NCI-H2171 (cell line): ENCODE measurements at regions not wholly inside any gene's neighbourhood (a gene's known extent, or its start where the extent isn't known, plus 50 kb on each side); places are given as distances from the start of the nearest gene placed in this dataset.
A peak's percentile ranks its signal among the peaks of the same experiment; 100 is the strongest.
"Not testable (repeated sequence)": the region's sequence is repeated elsewhere in the genome, so short reads cannot be mapped to it uniquely, and the experiment has no call there.

Source experiments
- DNase-seq: peaks from one replicate; lab custom pipeline; 2025; lab: John Stamatoyannopoulos, UW

DNA sequence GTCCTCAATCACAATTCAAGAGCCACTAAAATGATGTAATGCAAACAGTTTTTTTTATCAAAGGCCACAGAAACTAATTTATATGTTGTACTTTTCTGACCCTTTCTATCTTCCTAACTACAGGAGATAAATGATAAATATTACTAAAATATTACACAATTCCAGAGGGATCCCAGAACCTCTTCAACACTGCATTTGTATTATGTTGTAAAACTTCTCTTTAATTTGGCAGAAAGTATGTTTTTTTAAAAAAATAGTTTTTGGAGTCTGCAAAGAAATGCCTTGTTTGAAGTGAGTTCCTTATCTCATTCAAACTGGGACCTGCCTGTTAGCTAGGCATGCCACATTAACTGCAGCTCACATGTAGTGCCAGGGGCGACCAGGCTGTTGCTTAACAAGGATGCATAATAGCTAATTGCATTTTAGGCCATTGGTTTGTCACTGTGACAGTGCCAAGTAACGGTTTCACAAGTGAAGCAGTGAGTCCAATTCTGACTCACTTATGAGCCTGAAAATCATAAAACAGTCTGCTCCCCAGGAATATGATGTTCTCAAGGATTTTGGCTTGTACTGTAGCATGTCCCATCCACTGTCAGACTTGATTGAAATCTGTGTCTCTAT lies 266.9 kb downstream of the KTN1 start:
- DNase-seq: no peak

DNA sequence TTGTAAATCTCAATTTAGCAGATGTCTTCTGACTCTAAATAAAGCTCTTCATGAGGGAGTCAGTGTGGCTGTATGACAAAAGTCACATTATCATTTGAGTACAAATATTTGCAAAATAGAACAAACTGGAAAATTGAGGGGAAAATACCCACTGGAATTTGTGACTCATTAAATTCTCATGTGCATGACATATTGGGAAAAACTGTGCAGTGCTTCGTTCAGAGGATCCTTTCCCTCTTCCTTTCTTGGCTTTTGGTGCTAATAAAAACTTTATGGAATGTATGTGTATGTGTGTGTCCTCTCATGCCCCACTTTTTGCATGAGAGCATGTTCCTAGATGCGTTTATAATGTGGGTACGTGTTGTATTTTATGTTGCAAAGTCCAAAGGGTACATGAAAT lies 267.8 kb downstream of the KTN1 start:
- no peak for DNase-seq

DNA sequence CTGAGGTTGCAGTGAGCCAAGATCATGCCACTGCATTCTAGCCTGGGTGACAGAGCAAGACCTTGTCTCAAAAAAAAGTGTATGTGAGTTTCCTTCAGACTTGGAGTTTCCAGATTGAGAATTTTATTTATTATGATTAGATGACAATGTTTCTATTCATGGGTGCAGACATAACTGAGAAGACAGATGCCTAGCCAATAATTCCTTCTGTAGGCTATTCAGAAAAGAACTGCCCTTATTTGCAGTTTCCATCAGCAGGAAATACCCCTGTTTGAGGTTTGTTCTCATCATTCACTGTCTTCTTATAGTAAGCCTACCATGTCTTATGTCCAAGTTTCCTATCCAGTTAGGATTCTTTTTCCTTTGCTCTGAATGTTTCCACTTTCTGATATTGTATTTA lies 269.0 kb downstream of the KTN1 start:
- DNase-seq: no peak

DNA sequence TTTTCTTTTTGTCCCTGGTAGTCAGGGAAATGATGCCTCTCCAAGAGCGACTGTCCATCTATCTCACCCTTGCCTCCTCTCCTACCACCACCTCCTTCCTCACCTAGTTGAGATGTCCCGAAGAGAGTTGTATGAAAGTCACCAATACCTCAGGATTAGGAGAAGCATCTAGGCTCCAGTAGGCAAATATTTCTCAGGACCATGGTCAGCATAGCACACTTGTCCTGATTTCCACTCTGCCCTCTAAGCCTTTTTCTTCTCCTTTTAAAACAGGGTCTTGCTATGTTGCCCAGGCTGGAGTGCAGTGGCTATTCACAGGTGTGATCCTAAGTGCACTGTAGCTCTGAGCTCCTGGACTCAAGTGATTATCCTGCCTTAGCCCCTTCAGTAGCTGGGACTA lies 268.4 kb upstream of the PELI2 start:
- DNase-seq: no peak

DNA sequence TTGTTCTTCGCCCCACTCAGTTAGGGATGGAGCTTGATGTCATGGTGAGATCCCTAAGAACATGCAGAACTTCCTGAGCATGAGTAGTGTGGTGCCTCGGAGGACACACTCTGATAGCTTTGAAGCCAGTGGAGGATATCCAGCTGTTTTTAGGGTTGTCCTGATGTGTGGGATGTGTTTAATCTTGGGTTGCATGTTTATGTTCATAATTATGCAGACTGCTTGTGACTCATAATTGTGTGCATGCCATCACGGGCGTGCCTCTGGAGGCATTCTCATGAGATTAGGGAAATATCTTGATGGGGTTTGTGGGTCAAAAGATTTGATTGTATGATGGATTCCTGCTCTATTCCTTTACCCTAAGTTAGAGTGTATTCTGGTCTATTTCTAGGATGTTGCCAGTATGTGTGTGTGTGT lies 267.4 kb upstream of the PELI2 start:
- no peak for DNase-seq

DNA sequence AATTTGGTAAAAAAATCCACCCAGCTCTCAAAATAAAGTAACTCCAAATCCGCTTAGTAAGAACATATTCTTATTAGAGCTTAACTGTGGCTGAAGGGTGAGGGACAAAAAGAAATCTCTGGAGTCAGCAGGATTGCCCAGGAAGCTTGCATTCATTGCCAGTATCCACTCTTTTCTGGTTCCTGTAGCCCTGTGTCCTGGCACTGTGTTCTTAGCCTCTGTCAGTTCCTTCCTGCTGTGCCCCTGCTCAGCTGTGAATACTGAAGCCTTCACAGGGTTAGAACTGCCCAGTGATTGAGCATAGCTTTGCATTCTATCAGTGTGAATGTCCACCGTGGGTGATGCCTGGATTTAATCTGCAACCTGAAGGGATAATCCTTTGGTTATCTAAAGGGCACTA lies 266.9 kb upstream of the PELI2 start:
- no peak for DNase-seq

DNA sequence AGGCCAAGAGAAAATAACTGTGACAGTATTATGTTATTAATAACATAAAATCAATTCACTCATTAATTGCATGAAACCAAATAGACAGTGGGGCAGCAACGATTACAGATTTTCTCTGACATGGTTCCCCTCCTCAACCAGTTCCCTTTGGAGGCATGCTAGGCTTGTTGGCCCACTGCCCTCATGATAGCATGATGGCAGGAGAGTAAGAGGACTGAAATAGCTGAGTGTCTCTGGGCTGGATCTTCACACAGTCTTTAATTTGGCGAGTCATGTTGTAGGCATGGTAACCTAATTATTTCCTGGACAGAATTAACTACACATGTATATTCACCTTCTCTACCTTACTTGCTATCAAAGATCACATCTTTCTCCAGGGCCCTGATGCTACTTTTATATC lies 266.2 kb upstream of the PELI2 start:
- DNase-seq: no peak

DNA sequence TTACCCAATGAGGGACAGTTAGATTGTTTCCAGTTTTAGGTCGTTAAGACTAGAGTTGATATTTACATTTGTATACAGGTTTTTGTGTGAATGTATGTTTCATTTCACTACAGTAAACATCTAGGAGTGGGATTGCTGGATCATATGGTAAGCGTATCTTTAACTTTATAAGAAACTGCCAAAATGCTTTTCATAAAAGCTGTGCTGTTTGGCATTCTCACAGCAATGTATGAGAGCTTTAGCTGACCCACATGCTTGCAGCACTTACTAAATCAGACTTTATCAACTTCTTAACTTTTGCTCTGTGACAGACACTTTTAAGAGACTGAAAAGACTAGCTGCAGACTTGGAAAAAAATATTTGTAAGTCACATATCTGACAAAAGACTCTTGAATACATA lies 262.5 kb upstream of the PELI2 start:
- DNase-seq: no peak

DNA sequence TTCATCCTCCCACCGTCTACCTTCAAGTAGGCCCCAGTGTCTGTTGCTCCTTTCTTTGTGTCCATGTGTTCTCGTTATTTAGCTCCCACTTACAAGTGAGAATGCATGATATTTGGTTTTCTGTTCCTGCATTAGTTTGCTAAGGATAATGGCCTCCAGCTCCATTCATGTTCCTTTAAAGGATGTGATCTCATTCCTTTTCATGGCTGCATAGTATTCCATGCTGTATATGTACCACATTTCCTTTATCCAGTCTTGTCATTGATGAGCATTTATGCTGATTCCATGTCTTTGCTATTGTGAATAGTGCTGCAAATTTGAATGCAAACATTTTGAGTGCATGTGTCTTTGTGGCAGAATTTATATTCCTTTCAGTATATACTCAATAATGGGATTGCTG lies 259.6 kb upstream of the PELI2 start:
- no peak for DNase-seq

DNA sequence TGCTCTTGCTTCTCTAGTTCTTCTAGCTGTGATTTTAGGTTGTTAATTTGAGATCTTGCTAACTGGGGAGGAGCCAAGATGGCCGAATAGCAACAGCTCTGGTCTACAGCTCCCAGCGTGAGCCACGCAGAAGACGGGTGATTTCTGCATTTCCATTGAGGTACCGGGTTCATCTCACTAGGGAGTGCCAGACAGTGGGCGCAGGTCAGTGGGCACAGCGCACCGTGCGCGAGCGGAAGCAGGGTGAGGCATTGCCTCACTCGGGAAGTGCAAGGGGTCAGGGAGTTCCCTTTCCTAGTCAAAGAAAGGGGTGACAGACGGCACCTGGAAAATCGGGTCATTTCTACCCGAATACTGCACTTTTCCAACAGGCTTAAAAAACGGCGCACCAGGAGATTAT lies 256.6 kb upstream of the PELI2 start:
- not testable (repeated sequence) for DNase-seq

DNA sequence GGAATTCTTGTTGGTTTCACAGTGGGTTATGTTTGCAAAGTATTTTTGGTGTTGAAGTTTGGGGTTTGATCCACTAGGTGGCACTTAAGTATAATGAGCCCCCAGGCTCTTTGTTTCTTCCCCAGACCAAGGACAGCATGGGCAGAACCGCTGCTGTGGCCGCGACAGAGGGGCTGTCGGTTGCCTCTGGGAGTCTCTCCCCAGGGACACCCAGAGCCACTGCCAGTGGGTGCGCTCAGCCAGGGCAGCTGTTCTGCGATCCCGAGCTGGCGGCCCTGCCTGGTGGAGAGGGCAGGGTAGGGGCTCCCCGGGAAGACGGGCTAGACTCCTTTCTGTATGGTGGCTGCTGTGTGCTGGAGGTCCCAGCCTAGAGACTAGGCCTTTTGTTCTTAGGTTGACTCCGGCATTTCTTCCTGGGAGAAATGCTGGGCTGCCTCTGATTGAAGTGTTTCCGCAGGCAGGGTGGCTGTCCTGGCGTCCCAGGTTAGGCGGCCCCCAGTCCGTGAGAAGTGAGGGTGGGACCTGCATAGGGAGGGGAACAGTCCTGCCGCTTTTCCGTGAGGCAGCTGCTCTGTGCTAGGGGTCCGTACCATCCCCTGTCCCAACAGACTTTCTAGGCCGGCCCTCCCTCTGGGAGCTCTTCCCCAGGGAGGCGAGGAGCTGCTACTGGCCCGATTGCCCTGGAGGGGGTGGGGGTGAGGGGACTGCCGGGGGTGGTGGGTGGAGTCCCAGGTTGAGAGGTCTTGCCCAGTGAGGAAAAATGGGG lies 253.1 kb upstream of the PELI2 start:
- no peak for DNase-seq

DNA sequence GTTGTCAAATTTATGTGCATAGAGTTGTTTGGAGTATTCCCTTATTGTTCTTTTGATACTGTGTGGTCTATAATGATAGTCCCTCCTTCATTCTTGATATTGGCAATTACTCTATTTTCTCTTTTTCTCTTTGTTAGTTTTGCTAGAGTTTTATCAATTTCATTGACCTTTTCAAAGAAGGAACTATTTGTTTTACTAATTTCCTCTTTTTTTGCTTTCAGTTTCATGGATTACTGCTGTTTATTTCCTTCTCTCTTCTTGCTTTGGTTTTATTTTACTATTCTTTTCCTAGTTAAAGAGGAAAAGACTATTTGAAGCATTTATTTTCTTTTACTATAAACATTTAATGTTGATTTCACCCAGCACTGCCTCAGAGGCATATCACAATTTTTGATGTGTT lies 250.9 kb upstream of the PELI2 start:
- DNase-seq: no peak

DNA sequence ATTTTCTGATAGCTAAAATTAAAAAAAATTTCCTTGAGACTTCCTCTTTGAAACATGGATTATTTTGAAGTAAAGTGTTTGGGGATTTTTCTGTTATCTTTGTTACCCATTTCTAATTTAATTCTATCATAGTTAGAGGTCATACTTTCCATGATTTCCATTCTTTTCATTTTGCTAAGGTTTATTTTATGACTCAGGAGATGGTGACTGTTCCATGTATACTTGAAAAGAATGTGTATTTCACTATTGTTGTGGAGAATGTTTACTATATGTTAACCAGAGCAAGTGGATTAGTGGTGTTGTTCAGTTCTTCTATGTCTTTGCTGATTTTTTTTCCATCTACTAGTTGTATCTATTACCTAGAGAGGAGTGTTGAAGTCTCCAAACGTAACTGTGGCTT lies 250.5 kb upstream of the PELI2 start:
- DNase-seq: no peak

DNA sequence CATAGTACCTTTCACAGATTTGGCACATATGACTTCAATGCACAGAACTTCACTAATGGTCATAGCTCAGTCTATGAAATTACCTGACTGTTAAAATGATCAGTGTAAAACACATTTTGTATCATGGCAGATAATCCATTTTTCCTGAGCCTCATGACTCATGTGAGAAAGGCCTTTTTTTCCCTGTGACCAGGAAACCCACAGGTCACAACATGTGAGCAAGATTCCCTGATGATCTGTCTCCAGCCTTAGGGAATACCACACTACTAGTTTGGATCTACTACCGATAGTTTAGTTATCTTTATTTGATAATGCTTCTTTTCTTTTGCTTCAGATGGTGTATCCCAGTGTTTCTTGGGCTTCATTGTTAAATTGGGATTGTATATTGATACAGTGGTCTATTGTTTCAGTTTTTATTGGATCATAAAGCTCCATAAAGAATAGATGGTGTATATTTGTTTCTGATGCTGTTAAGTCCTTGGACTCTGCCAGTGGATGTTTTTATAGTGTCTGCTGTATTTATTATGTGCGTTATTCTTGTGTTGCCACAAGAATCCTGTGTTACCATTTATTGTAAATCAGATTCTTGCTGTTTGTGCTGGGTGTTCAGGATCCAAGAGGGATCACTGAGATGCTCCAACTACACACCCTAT lies 248.7 kb upstream of the PELI2 start:
- DNase-seq: no peak

DNA sequence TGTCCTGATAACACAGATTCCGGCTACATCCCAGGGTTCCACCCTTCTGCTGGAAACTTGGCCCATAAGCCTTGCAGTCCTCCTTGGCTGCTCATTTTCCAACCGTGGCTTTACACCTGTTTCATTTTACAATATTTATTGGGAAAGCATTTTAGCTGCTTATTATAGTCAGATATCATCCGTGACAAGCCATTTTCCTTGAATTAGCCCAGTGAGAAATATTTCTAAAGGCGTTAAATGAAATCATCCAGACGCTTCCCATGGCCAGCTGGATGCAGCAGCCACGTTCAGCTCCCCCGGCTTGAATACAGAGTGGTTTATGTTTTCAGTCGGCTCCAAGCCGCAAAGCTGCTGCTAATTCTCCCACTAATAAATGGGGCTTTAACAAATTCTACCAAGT lies 245.0 kb upstream of the PELI2 start:
- DNase-seq: no peak

DNA sequence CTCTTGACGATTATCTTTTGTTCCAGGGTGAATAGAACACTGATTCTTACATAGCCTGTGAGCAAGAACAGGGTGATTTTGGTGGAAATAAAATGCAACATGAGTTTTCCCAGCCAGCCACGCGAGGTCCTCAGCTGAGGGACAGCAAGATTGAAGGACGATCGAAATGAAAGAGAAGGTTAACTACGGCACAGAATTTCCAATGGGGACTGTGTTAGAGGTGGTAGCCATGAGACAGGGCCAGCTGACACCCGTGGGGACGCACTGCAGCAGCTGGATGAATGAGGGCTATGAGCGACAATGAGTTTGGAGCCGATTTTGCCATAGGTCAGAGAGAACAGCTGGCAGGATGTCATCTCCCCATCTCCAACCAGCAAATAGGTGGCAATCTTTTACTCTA lies 243.4 kb upstream of the PELI2 start:
- DNase-seq: no peak

DNA sequence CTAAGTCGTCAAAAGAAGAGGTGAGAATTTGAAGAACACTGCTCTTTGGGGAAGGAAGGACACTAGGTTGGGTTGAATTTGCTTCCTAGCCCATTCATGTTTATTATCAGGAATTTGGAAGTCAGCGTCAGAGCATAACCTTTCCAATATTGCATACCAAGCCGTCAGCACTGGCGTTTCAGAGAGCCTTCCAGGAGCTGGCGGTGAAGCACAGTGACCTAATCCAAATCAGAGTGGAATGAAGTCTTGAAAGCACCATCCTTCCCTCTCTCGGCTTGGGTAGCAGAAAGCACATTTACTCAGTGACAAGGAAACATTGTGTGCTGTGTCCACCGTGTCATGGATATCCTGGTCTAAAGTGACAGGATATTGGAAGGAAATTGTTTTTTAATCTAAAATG lies 240.3 kb upstream of the PELI2 start:
- DNase-seq: no peak

DNA sequence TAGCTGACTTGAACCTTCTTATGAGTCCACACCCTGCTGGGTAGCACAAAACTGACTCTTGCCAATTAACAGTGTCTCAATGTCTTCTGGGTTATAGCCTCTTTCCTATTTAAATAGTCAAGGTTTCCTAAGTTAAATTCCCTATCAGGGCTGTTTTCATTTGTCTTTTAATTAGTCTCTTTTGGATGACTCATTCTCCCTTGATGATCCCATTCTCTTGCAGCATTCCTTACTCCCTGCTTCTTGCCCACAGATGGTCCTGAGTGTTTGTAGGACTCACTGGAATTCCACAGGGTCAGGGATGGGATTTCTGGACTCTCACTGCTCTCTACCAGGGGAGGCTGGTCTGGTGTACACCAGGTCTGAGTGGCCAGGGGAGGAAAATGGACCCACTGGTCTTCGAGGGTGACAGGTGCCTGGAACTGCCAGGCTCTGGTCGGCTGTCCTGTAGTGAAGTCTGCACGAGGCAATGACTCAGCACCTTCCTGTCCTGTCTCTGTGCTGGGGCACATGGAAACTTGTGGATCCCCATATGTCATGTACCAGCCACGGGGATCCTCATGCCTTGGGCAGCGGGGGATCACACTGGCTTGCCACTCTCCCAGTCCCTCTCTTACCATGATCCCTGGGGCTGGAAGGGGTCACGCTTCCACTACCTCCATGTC lies 236.5 kb upstream of the PELI2 start:
- no peak for DNase-seq

DNA sequence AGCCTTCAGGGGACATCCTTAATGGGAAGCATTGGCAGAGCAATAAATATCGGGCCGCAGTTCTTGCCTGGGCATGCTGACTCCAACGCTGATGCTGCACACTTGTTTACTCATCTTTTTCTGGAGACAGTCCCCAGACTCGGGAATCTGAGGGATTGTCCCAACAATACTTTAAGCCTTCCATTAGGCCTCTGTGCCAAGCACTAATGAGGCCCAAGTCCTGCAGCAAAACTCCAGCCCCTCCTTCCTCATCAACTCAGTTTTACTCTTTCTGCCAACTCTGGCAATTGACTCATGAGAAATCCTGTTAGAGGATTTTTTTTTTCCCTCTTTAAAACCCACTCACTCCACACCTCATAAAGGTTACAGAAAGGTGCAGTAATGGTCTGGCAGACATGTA lies 233.4 kb upstream of the PELI2 start:
- no peak for DNase-seq

DNA sequence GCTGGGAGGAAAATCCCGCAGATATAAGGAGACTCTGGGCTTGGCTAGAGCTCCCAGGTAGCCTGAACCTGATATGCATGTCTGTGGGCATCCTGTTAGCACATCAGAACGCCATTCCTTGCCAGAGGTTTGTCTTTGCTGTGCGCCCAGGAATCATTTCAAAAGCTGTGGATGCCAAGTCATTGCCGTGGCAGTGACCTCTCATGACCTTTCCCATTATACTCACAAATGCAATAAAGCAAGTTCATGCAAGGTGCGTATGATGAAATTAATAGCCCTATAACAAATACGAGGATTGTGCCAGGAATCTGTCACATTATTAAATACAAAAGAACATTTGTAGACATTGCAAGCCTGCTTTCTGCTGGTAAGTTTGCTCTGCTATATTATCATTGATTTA lies 229.1 kb upstream of the PELI2 start:
- DNase-seq: peak; percentile 71

DNA sequence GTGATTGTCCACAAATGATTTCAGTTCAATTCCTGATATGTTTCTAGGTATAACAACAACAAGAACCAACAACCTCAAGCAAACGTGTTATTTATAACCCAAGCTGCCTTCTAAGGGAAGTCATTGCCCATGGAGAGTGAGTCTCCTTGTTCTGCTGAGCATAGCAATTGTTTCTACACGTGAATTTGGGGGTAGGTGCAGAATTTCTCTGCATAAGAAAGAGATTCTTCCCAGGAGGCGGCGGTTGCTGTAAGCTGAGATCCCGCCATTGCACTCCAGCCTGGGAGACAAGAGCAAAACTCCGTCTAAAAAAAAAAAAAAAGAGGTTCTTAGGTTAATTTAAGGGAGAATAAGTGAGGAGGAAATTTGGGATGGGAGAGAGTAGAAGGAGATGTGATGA lies 226.5 kb upstream of the PELI2 start:
- no peak for DNase-seq

DNA sequence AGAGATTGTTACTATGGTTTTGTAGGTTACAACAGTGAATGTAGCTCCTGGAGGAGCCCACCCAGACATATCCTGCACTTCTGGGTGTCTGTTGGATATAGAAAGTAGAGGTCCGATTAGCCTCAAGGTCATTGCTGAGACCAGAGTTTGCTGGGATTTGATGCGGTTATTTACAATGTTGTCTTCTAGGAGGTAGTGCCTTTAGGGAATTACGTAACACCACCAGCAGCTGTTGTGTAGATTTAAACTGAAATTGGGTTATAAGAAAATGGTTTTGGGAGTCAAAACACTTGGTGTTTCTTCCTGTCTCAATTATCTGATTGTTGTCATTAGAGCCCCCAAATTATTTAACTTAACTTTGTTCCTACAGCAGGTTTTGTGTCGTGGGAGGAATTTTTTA lies 225.3 kb upstream of the PELI2 start:
- DNase-seq: peak; percentile 35

DNA sequence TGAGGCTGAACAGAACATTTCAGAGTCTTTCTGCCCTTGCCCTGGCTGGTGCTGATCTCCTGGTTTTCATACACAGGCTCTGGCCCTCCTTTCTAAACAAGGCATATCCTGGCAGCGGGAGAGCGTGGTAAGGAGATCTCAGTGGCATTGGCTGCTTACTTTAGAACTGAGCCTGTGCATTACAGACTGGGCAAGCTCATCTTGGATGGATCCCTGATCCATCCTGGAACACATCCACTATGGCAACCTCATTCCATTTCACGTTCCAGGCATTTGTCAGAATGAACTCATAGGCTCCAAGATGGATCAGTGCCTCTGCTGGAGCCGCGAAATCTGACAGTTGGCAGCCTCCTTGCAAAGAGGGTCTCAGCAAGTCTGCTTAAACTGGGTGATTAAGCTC lies 224.5 kb upstream of the PELI2 start:
- no peak for DNase-seq
